ENCODE measurements at regions not wholly inside any gene's neighbourhood (a gene's known extent, or its start where the extent isn't known, plus 50 kb on each side); places are given as distances from the start of the nearest gene placed in this dataset.
"Not testable (repeated sequence)": the region's sequence is repeated elsewhere in the genome, so short reads cannot be mapped to it uniquely, and the experiment has no call there.

GRCh38 chr18:67846422-67847098 lies 330.0 kb upstream of the DSEL start:
- ATAC-seq: no peak

GRCh38 chr18:67845035-67845434 lies 328.5 kb upstream of the DSEL start:
- ATAC-seq: no peak

- no peak for ATAC-seq
Measured at GRCh38 chr18:67840379-67840778, 323.9 kb upstream of the DSEL start.

DNA sequence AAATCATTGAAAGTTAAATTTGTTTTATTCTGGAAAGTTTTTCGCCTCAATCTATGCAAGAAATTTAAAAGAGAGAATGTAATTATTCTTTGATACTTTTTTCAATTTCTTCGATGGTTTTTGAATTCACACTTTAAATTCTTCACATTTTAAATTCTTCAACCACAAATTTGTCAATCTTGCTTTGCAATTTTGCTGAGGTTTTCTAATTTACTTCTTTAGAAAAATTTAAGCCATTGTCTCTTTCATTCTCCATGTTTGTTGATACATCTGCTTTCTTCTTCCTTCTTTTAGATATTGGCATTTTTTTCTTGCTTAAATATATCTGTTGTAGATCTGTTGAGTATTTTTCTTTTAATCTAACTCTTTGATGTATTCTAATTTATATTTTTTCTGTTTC lies 301.9 kb upstream of the DSEL start:
- no peak for ATAC-seq

DNA sequence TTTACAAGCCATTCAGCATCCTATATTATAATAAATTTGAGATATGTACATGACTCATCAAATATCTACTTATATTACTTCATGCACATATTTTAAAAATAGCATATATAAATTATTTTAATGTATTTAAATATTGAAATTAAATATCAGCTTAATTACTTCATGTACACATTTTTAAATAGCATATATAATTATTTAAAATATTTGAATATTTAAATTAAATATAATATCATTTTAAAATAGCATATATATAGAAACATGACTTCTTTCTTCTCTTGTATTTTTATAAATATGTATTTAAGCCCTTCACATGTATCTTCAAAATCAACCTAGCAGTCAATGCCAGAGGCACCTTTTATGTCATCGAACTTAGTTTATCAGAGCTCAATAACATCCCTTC lies 298.8 kb upstream of the DSEL start:
- ATAC-seq: no peak

- no peak for ATAC-seq
Measured at GRCh38 chr18:67813380-67814028, 297.0 kb upstream of the DSEL start.

DNA sequence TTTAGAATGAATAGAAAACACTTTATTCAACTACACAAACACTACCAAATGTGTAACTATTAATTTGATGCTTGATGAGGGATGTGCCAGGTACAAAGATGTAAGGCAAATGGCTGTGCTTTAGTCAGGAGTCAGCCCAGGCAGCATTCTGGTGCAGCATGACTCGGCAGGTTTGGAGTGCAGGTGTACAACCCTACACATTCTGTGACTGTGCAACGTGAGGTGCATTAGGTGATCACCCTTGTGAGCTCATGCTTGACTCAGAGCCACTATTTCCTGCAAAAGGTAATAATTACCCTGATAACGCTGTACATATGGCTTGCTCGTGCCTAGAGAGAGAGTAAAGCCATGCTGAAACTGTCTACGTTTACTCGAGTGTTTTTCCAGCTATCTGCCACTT lies 288.7 kb upstream of the DSEL start:
- ATAC-seq: no peak

GRCh38 chr18:67794521-67794920 lies 278.0 kb upstream of the DSEL start:
- ATAC-seq: no peak

DNA sequence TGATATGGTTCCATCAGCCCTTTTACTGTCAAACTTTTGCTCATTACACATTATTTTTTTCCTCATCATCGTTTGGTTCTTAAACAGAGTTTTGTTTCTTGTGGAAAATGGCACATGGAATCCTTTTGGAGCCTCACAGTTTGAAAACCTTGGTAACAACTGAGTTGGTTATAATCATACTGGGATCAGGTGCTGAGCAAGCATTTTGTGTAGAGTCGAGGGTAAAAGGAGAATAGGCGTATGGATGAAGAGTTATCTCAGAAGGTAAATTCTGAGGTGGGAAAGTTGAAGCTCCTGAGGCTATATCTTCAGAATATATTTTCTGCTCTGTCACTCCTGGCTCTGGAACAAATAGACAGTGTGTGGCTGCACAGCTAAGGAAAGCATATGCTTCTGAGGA lies 274.0 kb upstream of the DSEL start:
- ATAC-seq: no peak

GRCh38 chr18:67789165-67789545 lies 272.6 kb upstream of the DSEL start:
- no peak for ATAC-seq

DNA sequence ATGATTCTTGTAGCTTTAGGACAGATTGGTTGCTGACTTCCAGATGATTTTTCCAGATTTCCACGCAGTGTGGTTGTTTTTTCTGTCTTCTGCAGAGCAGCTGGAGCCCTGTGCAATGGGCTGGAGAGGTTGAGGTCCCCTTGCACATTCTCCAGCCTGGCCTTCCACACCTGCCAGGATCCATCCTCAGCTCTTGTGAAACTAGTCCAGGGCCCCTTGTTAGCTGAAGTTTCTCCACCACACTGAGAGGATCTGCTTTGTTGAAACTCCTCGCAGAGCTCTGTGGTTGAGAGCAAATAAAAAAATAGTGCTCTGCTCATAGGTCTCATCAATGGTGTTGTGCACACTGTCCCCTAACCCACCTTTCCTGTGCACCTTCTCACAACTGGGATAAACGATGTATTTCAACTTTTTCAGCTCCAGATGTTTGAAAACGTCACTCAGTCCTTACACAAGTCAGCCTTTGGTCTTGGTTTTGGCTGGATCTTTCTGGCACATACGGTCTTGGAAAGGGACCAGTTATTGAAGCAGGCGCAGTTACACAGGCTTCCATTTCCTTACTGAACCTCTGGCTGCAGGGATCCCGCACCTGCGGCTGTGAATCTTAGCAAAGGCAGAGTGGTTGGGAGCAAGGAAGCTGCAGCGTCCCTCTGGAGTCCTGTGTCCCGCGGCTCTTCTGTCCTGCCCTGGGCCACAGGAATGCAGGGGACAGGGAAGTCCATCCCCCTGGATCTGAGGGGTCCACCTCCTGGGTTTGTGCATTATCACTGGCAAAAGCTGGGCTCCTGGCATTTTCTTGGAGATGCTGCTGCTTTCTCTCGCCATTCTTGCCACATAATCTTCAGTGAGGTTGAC lies 272.0 kb upstream of the DSEL start:
- ATAC-seq: no peak

GRCh38 chr18:67783196-67783946 lies 266.9 kb upstream of the DSEL start:
- ATAC-seq: no peak

DNA sequence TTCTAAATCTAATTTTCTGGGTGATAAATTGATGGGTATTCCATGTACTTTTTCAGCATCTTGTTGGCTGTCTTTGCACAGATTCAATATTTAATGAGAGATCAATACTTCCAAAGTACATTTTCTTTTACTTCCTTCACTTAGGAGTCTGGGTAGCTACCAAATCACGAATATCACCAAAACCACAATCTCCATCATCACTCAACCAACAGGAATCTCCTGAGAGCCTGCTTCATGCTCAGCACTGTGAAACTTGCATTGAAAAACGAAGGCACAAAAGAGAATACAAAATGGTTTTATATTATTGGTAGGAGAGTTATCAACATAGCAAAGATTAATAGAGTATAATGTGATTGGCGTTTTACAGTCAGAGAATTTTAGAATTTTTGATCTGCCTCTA lies 261.5 kb upstream of the DSEL start:
- ATAC-seq: no peak

- no peak for ATAC-seq
Measured at GRCh38 chr18:67776929-67777328, 260.4 kb upstream of the DSEL start.

DNA sequence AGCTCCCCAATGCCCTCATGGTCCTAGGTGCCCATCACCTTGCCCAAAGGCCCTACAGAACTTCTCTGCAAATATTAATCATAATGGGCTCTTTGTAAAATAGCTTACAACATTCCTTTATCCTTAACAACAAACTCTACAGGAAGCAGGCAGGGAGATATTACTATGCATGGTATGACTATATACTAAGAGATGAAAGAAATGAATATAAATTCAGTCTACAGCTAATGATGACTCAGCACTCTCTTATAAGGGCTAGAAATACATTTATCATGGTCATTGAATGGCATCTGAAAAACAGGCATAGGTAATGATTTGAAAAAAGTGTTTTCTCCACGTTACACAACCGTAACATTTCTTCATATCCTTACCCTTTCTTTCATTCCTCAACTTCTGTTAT lies 254.8 kb upstream of the DSEL start:
- no peak for ATAC-seq

DNA sequence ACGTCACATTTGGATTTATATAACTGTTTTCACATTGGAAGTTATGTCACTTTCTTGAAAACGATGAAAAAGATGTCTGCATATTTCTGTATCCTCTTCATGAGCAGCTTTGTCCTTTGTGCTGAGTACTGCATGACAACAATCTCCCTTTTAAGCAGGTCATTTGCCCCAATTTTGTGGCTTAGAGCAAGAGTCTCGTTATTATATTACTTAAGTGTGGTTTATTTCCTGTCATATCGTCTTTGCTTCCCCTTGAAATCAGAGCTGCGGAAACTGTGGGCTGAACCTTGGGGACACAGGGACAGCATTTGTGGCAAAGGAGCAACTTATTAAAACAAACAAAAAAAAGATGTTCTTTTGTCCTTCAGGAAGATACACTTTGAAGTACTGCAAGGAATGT lies 254.0 kb upstream of the DSEL start:
- no peak for ATAC-seq

- no peak for ATAC-seq
Measured at GRCh38 chr18:67766930-67767329, 250.4 kb upstream of the DSEL start.

DNA sequence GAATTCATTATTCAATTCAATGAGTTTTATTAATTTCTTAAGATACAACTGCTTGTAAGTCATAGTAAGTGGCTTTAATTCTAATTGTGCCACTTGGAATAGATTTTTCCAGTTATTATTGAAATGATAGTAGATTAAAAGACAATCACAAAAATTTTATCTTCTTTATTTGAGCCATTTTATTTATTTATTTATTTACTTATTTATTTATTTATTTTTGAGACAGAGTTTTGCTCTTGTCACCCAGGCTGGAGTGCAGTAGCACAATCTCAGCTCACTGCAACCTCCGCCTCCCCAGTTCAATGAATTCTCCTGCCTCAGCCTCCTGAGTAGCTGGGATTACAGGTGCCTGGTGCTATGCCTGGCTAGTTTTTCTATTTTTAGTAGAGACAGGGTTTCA lies 235.7 kb upstream of the DSEL start:
- ATAC-seq: not testable (repeated sequence)

GRCh38 chr18:67742954-67743353 lies 226.4 kb upstream of the DSEL start:
- ATAC-seq: no peak

- ATAC-seq: no peak
Measured at GRCh38 chr18:67742525-67742924, 226.0 kb upstream of the DSEL start.

DNA sequence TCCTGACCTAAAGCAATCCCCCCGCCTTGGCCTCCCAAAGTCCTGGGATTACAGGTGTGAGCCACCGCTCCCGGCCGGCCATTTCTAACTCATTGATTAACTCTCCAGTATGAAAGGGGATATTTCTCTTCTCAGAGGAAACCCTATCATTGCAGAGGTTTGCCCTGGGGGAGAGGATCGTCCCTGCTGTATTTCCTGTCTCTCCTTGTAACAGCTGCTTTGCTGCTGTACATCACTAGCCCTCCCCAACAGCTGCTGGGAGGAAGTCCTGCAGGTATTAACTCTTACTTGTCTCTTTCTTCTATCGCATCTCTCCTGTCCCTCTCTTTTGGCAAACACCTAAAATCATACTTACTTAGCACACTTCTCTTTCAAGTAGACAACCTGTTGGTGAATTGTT lies 219.0 kb upstream of the DSEL start:
- no peak for ATAC-seq

GRCh38 chr18:67733088-67733487 lies 216.6 kb upstream of the DSEL start:
- no peak for ATAC-seq

- no peak for ATAC-seq
Measured at GRCh38 chr18:67731851-67732250, 215.3 kb upstream of the DSEL start.
